Keratinocyte (primary cell): ENCODE measurements at regions not wholly inside any gene's neighbourhood (a gene's known extent, or its start where the extent isn't known, plus 50 kb on each side); places are given as distances from the start of the nearest gene placed in this dataset.

Source experiments
- CTCF ChIP-seq, 3 experiments: IDR thresholded peaks in 1 of 3; conservative IDR thresholded peaks in 1 of 3; optimal IDR thresholded peaks in 1 of 3; 2 replicates in 2 of 3; 3 replicates in 1 of 3; pipeline versions ENCODE3 to v1.5.1; 2011; ENCODE audit warnings: low read length in 3 of 3, mild to moderate bottlenecking in 3 of 3, moderate library complexity in 2 of 3, control low read depth in 1 of 3, inconsistent platforms in 1 of 3; ENCODE audit not compliant: insufficient read depth in 2 of 3; ENCODE audit errors: extremely low read depth in 1 of 3
- EZH2 ChIP-seq: IDR thresholded peaks from one replicate; pipeline ENCODE4 v1.6.1; 2012; ENCODE audit warnings: inconsistent platforms, mild to moderate bottlenecking, low read length, moderate library complexity

- TF ChIP-seq CTCF (optimal IDR thresholded peaks at IDR 0.05 in 1 of 3, IDR thresholded peaks at IDR 0.05 in 1 of 3, conservative IDR thresholded peaks at IDR 0.05 in 1 of 3; ENCODE audit: extremely low read depth in 1 of 3, insufficient read depth in 2 of 3, low read length in 3 of 3) (no peak), EZH2 (no peak)
Observed at GRCh38 chr17:83170571-83171260, 91.3 kb downstream of the METRNL start.
